Skin epidermis (tissue), 12 donors: ENCODE measurements at regions not wholly inside any gene's neighbourhood (a gene's known extent, or its start where the extent isn't known, plus 50 kb on each side); places are given as distances from the start of the nearest gene placed in this dataset.

Experiments
- H3K27ac ChIP-seq, 21 experiments: fragments of 200-600 bp; sonication (generic) in 11 of 21; one replicate each; pipeline ENCODE4 v1.5.0; 2020; ENCODE audit warnings: mild to moderate bottlenecking in 3 of 21, inconsistent platforms in 2 of 21, moderate library complexity in 2 of 21
- H3K4me3 ChIP-seq, 7 experiments: fragments of 200-600 bp; sonication (generic) in 2 of 7; one replicate each; pipeline ENCODE4 v1.5.0; 2020; ENCODE audit warnings: inconsistent platforms in 2 of 7, mild to moderate bottlenecking in 2 of 7, moderate library complexity in 1 of 7

DNA sequence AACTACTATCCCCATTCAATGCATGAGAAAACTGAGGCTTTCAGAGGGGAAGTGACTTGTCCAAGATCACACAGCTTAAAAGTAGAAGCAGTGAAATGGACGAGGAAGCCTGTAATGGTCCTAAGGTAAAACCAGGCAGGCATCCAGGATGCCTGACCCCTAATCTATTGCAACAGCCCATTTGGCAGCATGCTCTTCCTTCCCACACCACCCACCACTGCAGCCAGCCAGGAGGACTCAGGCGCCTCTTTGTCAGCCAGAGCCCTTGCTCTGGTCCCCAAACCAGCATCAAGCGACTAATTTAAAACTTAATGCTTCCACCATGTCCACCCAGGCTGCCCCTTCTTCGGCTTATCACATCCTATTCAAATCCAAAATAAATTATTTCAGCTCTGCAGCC is 541.6 kb downstream of the CDK5RAP2 start:
- H3K27ac ChIP-seq, result no peak overlapping the region

DNA sequence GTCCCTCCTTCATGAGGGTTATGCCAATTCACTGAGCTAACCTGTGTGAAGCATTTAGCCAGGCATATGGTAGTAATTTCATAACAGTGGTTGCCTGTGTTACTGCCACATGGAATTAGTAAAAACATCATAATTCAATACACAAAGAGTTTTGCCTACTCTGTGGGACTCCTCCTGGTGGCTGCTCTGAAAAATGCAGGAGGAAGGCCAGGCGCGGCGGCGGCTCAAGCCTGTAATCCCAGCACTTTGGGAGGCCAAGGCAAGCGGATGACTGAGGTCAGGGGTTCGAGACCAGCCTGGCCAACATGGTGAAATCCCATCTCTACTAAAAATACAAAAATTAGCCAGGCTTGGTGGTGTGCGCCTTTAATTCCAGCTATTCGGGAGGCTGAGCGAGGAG is 547.3 kb downstream of the CDK5RAP2 start:
- Histone ChIP-seq H3K4me3 (no peak overlapping the region), H3K27ac (no peak overlapping the region)

More for the DNA sequence above, 541.6 kb downstream of the CDK5RAP2 start:
- no peak overlapping the region for H3K4me3 ChIP-seq

DNA sequence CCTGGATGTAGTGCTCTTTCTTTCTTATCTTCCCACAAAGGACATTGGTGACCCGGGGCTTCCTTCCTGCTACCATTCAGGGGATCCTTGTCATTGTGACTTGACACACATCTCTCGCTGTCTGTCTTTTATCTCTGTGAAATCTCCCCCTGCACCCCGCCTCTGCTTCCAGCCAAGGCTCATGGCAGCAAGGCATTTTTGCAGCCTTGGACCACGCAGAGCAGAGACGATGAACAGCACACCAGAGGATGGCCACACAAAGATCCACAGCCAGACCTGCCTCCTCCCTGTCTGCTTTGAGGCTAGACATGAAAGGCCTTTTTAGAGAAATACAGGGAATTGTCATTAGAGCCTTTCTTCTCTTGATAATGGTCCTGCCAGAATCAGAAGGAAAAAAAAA is 549.1 kb downstream of the CDK5RAP2 start:
- Histone ChIP-seq H3K4me3 (no peak overlapping the region), H3K27ac (no peak overlapping the region)

DNA sequence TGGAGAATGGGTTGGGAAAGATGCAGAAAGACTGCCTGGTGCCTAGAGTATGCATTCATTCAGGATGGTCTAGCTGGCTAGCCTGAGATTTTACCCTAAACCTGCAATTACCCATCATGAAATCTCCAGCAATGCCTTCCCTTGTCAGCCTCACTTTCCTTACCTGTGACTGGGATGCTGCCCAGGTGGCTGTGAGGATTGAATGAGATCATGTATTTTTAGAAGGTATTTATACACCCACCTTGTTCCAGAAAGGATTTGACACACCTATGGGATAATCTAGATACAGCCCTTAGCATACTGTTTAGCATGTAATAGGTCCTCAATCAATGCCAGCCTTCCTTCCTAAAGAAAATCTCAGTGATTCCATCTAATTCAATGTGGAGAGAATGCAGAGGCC is 561.4 kb downstream of the CDK5RAP2 start:
- H3K4me3 ChIP-seq, result no peak overlapping the region
- H3K27ac ChIP-seq, result no peak overlapping the region

GRCh38 chr9:120018037-120018436 is 561.9 kb downstream of the CDK5RAP2 start:
- H3K27ac ChIP-seq, result no peak overlapping the region
- no peak overlapping the region for H3K4me3 ChIP-seq

GRCh38 chr9:120016231-120016630 is 563.7 kb downstream of the CDK5RAP2 start:
- no peak overlapping the region for H3K27ac ChIP-seq
- no peak overlapping the region for H3K4me3 ChIP-seq

DNA sequence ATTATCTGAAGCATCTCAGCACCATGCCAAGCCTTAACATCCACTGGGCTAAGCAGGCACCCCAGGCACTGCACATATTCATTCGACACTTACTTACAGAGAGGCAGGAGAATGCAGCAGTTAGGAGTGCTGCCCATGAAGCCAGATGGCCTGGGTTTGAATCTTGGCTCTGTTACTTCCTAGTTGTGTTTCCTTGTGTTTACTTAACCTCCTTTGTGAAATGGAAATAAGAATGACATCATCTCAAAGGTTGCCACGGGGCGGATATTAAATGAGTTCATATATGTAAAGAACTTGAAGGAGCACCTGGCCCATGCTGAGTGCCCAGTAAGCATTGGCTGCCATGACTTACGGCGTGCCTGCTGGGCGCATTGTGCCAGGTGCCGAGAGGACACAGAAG is 565.2 kb downstream of the CDK5RAP2 start:
- Histone ChIP-seq H3K4me3 (no peak overlapping the region), H3K27ac (no peak overlapping the region)

DNA sequence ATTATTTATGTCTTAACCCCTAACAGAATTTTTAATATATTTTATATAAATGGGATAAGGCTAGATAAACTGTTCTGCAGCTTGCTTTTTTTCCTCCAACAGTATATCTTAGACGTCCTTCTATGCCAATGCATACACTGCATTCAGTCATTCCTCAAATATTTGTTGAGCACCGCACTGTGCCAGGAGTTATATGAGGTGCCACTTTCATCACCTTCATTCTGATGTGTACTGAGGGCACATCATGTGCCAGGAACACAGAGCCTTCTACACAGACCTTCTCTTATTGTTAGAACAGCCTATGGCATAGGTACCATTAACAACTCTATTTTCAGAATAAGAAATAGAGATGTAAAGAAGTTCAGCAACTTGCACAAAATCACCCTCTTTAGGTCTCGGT is 570.1 kb downstream of the CDK5RAP2 start:
- H3K27ac ChIP-seq, result no peak overlapping the region
- no peak overlapping the region for H3K4me3 ChIP-seq

- Histone ChIP-seq H3K4me3 (no peak overlapping the region), H3K27ac (no peak overlapping the region)
These were observed 578.4 kb downstream of the CDK5RAP2 start for GRCh38 chr9:120001536-120001935.

- Histone ChIP-seq H3K4me3 (no peak overlapping the region), H3K27ac (no peak overlapping the region)
These were observed 581.4 kb downstream of the CDK5RAP2 start for GRCh38 chr9:119998614-119999013.

- H3K4me3 ChIP-seq, result no peak overlapping the region
- no peak overlapping the region for H3K27ac ChIP-seq
These were observed 588.2 kb downstream of the CDK5RAP2 start for GRCh38 chr9:119991797-119992196.

GRCh38 chr9:119986713-119987112 is 593.3 kb downstream of the CDK5RAP2 start:
- no peak overlapping the region for H3K4me3 ChIP-seq
- H3K27ac ChIP-seq, result no peak overlapping the region

- Histone ChIP-seq H3K4me3 (no peak overlapping the region), H3K27ac (no peak overlapping the region)
These were observed 593.8 kb downstream of the CDK5RAP2 start for GRCh38 chr9:119986205-119986604.

- H3K27ac ChIP-seq, result no peak overlapping the region
- H3K4me3 ChIP-seq, result no peak overlapping the region
These were observed 604.8 kb upstream of the BRINP1 start for GRCh38 chr9:119974026-119974425.

- H3K27ac ChIP-seq, result peak overlapping the region in 1 of 21 experiments; percentile 24
These were observed 599.8 kb upstream of the BRINP1 start for GRCh38 chr9:119968836-119969707.

DNA sequence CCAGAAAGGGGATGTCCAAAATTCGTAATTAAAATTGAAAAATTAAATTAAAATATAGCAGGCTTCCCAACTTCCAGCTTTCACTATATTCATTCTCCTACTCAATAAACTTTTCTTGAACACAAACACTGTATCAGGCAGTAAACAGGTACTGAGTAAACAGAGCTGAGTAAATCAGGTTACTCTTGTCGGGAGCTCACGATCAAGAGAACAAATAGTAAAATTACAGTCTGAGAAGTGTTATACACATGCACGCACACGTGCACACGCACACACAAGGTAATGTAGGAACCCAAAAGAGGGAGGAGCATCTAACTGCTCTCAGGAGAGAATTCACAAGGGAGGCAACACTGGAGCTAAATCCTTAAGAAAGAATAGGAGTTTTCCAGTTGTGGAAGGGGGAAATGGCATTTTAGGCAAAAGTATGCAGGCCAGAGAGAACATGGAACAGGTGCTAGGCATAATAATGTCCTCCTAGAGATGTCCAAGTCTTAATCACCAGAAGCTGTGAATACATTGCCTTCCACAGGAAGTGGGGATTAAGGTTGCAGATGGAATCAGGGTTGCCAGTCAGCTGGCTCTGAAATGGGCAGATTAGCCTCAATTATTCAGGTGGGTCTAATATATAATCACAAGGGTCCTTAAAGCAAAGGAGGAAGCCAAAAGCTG is 598.8 kb upstream of the BRINP1 start:
- no peak overlapping the region for H3K27ac ChIP-seq
- no peak overlapping the region for H3K4me3 ChIP-seq

More at GRCh38 chr9:119968836-119969707, 599.8 kb upstream of the BRINP1 start:
- no peak overlapping the region for H3K4me3 ChIP-seq

DNA sequence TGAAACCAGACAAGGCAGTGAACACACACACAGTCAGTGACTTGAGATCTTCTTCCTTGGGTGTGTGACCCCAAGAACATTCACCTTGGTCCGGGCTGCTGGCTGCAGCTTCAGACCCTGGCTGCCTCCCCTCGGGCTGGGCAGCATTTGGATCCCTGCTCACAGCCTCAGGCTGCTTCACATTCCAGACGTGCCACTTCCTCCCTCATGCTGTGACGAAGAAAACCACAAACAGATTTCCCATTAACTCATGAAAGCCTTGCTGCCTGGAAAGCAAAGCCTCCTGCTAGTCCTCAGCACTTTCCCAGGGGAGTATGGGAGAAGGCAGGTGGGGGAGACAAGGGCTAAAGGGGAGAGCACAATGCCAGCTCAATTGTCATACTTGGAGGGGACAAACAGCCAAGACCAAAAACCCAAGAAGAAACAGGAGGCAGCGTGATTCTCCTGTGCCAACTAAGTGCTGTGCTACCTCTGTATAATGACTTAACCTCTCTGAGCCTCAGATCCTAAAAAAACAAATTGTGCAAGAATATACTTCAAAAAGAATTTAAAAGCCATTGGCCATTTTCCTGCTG is 594.6 kb upstream of the BRINP1 start:
- Histone ChIP-seq H3K4me3 (no peak overlapping the region), H3K27ac (peak overlapping the region in 14 of 21 experiments; percentile 2 to 80 (median 34))

- Histone ChIP-seq H3K4me3 (no peak overlapping the region), H3K27ac (peak overlapping the region in 14 of 21 experiments; percentile 2 to 80 (median 34))
These were observed 594.1 kb upstream of the BRINP1 start for GRCh38 chr9:119963258-119963797.

DNA sequence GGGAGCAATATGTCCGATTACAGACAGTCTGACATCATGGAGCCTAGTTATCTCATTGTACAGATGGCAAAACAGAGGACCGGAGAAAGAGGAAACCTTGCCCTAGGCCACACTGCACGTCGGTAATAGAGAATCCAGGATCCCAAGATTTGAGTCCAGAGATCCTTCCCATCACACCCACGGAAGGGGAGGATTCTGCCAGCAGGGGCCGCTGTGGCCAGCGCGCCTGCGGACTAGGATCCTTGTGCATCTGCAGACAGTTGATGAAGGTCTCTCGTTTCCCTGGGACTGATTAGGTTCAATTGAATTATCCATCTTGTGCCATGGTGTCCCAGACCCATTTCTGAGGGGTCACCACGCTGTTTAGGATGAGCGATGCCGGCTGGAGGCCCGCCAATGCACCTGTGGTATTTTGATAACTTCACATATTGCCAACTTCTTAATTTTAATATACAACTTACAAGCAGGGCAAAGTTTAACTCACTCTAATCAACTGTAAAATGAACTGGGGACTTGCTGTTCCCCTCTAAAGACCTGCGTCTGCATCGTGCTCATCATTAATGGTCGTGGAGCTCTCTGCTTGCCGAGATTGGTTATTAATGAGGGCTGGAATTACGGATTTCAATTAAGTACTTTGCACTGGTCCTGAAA is 592.7 kb upstream of the BRINP1 start:
- Histone ChIP-seq H3K4me3 (no peak overlapping the region), H3K27ac (peak overlapping the region in 1 of 21 experiments; percentile 19)
